GM12878 (cell line): ENCODE measurements at regions not wholly inside any gene's neighbourhood (a gene's known extent, or its start where the extent isn't known, plus 50 kb on each side); places are given as distances from the start of the nearest gene placed in this dataset.

Source experiments
- ATAC-seq: fragments of 200-7000 bp; cut with Tn5 transposase; 3 replicates; pipeline ENCODE4 v1.9.1; 2020; ENCODE audit warnings: mild to moderate bottlenecking, moderate library complexity
- BruUV-seq: library from RNA; stranded (reverse); fragments of 400-500 nt; replicated peaks from 2 replicates; lab custom pipeline; 2021; lab: Mats Ljungman, UMichigan
- CTCF ChIA-PET: fragments of 300-600 bp; sonication (Branson Sonifier 250); formaldehyde crosslinking; extraction: SDS; loops from one replicate; lab custom pipeline; 2021; ENCODE audit warnings: inconsistent platforms; lab: Yijun Ruan, JAX
- POLR2A ChIA-PET: fragments of 350-600 bp; formaldehyde crosslinking; extraction: SDS; loops from one replicate; lab custom pipeline; 2021; ENCODE audit warnings: inconsistent platforms; lab: Charles Lee
- RAD21 ChIA-PET: fragments of 300-600 bp; sonication (Branson Sonifier 250); formaldehyde crosslinking; loops from one replicate; lab custom pipeline; 2023; ENCODE audit warnings: antibody characterized with exemption; ENCODE audit not compliant: unreplicated experiment; lab: Charles Lee
- SMC1A ChIA-PET: fragments of 300-600 bp; sonication (Branson Sonifier 250); formaldehyde crosslinking; loops from one replicate; lab custom pipeline; 2023; ENCODE audit not compliant: unreplicated experiment, uncharacterized antibody; lab: Charles Lee
- DNase-seq: peaks from one replicate; pipeline ENCODE4 v3.0.0-alpha.2; 2011; ENCODE audit warnings: low read depth, low spot score
- FAIRE-seq: peaks from 3 replicates; lab custom pipeline; 2011; peaks lifted over from hg19 to GRCh38; lab: Jason Lieb, UNC
- H2AFZ ChIP-seq: 2 replicates; pipeline ENCODE4 v1.6.0; 2011; ENCODE audit warnings: low read depth, low read length, control low read depth; ENCODE audit not compliant: control insufficient read depth
- H3K27ac ChIP-seq: 2 replicates; pipeline ENCODE4 v1.5.1; 2011; ENCODE audit warnings: control low read depth; ENCODE audit not compliant: control insufficient read depth, insufficient read depth
- H3K27me3 ChIP-seq, 2 experiments: replicated peaks in 1 of 2; 2 replicates each; pipeline versions ENCODE4 v1.6.0 to v1.6.1; 2011; ENCODE audit warnings: low read length in 1 of 2; ENCODE audit not compliant: control insufficient read depth in 2 of 2, insufficient read depth in 2 of 2
- H3K36me3 ChIP-seq, 2 experiments: 2 replicates each; pipeline ENCODE4 v1.5.1; 2011; ENCODE audit warnings: low read length in 1 of 2; ENCODE audit not compliant: control insufficient read depth in 2 of 2, insufficient read depth in 2 of 2
- H3K4me1 ChIP-seq: 2 replicates; pipeline ENCODE4 v1.6.1; 2011; ENCODE audit warnings: mild to moderate bottlenecking, low read length, moderate library complexity, mixed read lengths; ENCODE audit not compliant: control insufficient read depth, insufficient read depth
- H3K4me2 ChIP-seq: 2 replicates; pipeline ENCODE4 v1.6.0; 2011; ENCODE audit warnings: control low read depth; ENCODE audit not compliant: control insufficient read depth, insufficient read depth
- H3K4me3 ChIP-seq: fragments of 200-600 bp; sonication (generic); 2 replicates; pipeline ENCODE4 v1.5.1; 2016
- H3K79me2 ChIP-seq: 2 replicates; pipeline ENCODE4 v1.6.0; 2011; ENCODE audit warnings: low read length; ENCODE audit not compliant: control insufficient read depth, insufficient read depth
- H3K9ac ChIP-seq: 2 replicates; pipeline ENCODE4 v1.8.0; 2011; ENCODE audit warnings: low read length, control low read depth, mixed read lengths; ENCODE audit not compliant: control insufficient read depth, insufficient read depth
- H3K9me3 ChIP-seq: replicated peaks from 3 replicates; pipeline ENCODE4 v1.5.1; 2011; ENCODE audit warnings: mild to moderate bottlenecking, low read length; ENCODE audit not compliant: control insufficient read depth, insufficient read depth
- H4K20me1 ChIP-seq: 2 replicates; pipeline ENCODE4 v1.6.0; 2011; ENCODE audit not compliant: control insufficient read depth, insufficient read depth
- CBFB ChIP-seq: IDR thresholded peaks from 2 replicates; pipeline ENCODE4 v1.6.1; 2016; ENCODE audit warnings: antibody characterized with exemption, low read depth
- JUNB ChIP-seq: IDR thresholded peaks from 2 replicates; pipeline ENCODE4 v1.6.1; 2016; ENCODE audit warnings: antibody characterized with exemption, mild to moderate bottlenecking
- MTA2 ChIP-seq: fragments of 450-650 bp; IDR thresholded peaks from 2 replicates; pipeline ENCODE4 v1.6.1; 2016; ENCODE audit warnings: low read depth, mild to moderate bottlenecking, moderate library complexity
- NR2C2 ChIP-seq: IDR thresholded peaks from 2 replicates; pipeline ENCODE4 v1.6.1; 2011; ENCODE audit warnings: borderline replicate concordance, low read depth; ENCODE audit not compliant: control insufficient read depth, insufficient read length
- PAX5 ChIP-seq: IDR thresholded peaks from 2 replicates; pipeline ENCODE4 v1.6.1; 2011; ENCODE audit warnings: low read depth, low read length, borderline replicate concordance
- RELA ChIP-seq: fragments of 450-650 bp; IDR thresholded peaks from 2 replicates; pipeline ENCODE4 v1.8.0; 2014; ENCODE audit warnings: borderline replicate concordance; ENCODE audit not compliant: partially characterized antibody
- RFX5 ChIP-seq: IDR thresholded peaks from 2 replicates; pipeline ENCODE4 v1.6.1; 2011; ENCODE audit warnings: low read depth, low read length, improper control_type of control experiment
- WGBS: methylation state at CpG from one replicate; pipeline ENCODE4 v1.1.6; 2016; ENCODE audit warnings: low lambda C conversion rate; ENCODE audit not compliant: insufficient replicate concordance, insufficient coverage; ENCODE audit errors: missing lambda C conversion rate; 5-methylcytosine and 5-hydroxymethylcytosine counted together
- in situ Hi-C: fragments of 300-500 bp; cut with MboI; formaldehyde crosslinking; loops from 9 replicates; pipeline ENCODE4 v1.14.3; 2018; ENCODE audit warnings: mixed read lengths
- intact Hi-C: fragments of 100-400 bp; cut with micrococcal nuclease; formaldehyde crosslinking; loops from one replicate; pipeline ENCODE4 v1.14.2; 2022; ENCODE audit not compliant: unreplicated experiment
- TF ChIP-seq, protein P1 (sequence below): fragments of 450-650 bp; IDR thresholded peaks from 2 replicates; pipeline ENCODE4 v1.6.1; 2018; ENCODE audit warnings: mild to moderate bottlenecking, low read depth, moderate library complexity; ENCODE audit not compliant: partially characterized antibody
- TF ChIP-seq, protein P2 (sequence below): fragments of 450-650 bp; formaldehyde crosslinking; IDR thresholded peaks from 2 replicates; pipeline ENCODE4 v1.4.0; 2020; ENCODE audit warnings: mild to moderate bottlenecking, moderate library complexity
- TF ChIP-seq, protein P3 (sequence below): fragments of 450-650 bp; IDR thresholded peaks from 2 replicates; pipeline ENCODE4 v1.6.1; 2014; ENCODE audit warnings: mild to moderate bottlenecking
- TF ChIP-seq, protein P4 (sequence below): fragments of 450-650 bp; IDR thresholded peaks from 2 replicates; pipeline ENCODE4 v1.6.1; 2017; ENCODE audit warnings: low read depth, mild to moderate bottlenecking, moderate library complexity

DNA sequence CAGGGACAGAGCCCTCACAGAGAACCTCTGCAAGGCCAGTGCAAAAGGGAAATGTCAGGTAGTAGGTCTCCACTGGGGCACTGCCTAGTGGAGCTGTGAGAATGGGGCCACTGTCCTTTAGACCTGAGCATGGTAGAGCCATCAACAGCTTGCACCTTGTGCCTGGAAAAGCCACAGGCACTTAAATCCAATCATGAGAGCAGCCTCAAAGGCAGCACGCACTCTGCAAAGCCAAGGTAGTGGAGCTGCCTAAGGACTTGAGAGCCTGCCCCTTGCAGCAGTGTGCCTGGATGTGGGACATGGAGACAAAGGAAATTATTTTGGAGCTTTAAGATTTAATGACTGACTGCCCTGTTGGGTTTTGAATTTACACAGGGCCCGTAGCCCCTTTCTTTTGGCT is 918.5 kb upstream of the POT1 start (continued):
- TF ChIP-seq, protein P1, sequence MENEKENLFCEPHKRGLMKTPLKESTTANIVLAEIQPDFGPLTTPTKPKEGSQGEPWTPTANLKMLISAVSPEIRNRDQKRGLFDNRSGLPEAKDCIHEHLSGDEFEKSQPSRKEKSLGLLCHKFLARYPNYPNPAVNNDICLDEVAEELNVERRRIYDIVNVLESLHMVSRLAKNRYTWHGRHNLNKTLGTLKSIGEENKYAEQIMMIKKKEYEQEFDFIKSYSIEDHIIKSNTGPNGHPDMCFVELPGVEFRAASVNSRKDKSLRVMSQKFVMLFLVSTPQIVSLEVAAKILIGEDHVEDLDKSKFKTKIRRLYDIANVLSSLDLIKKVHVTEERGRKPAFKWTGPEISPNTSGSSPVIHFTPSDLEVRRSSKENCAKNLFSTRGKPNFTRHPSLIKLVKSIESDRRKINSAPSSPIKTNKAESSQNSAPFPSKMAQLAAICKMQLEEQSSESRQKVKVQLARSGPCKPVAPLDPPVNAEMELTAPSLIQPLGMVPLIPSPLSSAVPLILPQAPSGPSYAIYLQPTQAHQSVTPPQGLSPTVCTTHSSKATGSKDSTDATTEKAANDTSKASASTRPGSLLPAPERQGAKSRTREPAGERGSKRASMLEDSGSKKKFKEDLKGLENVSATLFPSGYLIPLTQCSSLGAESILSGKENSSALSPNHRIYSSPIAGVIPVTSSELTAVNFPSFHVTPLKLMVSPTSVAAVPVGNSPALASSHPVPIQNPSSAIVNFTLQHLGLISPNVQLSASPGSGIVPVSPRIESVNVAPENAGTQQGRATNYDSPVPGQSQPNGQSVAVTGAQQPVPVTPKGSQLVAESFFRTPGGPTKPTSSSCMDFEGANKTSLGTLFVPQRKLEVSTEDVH, result no peak
- TF ChIP-seq, protein P2, sequence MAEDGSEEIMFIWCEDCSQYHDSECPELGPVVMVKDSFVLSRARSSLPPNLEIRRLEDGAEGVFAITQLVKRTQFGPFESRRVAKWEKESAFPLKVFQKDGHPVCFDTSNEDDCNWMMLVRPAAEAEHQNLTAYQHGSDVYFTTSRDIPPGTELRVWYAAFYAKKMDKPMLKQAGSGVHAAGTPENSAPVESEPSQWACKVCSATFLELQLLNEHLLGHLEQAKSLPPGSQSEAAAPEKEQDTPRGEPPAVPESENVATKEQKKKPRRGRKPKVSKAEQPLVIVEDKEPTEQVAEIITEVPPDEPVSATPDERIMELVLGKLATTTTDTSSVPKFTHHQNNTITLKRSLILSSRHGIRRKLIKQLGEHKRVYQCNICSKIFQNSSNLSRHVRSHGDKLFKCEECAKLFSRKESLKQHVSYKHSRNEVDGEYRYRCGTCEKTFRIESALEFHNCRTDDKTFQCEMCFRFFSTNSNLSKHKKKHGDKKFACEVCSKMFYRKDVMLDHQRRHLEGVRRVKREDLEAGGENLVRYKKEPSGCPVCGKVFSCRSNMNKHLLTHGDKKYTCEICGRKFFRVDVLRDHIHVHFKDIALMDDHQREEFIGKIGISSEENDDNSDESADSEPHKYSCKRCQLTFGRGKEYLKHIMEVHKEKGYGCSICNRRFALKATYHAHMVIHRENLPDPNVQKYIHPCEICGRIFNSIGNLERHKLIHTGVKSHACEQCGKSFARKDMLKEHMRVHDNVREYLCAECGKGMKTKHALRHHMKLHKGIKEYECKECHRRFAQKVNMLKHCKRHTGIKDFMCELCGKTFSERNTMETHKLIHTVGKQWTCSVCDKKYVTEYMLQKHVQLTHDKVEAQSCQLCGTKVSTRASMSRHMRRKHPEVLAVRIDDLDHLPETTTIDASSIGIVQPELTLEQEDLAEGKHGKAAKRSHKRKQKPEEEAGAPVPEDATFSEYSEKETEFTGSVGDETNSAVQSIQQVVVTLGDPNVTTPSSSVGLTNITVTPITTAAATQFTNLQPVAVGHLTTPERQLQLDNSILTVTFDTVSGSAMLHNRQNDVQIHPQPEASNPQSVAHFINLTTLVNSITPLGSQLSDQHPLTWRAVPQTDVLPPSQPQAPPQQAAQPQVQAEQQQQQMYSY (CRISPR knock-in tag), result no peak
- no peak for TF ChIP-seq RELA
- TF ChIP-seq MTA2, result no peak
- no peak for TF ChIP-seq PAX5

DNA sequence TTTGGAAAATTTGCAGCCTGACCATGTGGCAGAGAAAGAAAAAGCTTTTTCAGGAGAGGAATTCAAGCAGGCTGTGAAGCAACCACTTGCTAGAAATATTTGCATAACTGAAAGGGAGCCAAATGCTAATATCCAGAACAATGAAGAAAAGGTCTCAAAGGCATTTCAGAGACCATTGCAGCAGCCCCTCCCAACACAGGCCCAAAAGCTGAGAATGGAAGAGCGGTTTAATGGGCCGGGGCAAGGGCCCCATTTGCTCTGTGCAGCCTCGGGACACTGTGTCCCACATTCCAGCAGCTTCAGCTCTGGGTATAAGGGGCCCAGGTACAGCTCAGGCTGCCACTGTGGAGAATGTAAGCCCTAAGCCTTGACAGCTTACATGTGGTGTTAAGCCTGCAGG is 918.1 kb upstream of the POT1 start:
- H3K9me3 ChIP-seq, result no peaks in the 10 kb centered on the region
- ChIA-PET POLR2A (no interaction called here), CTCF (no interaction called here), RAD21 (no interaction called here), SMC1A (no interaction called here)
- H2AFZ ChIP-seq, result no peak overlapping the region
- intact Hi-C loops, result no loop called here
- no peaks in the 10 kb centered on the region for H3K4me1 ChIP-seq
- no peaks in the 10 kb centered on the region for H3K79me2 ChIP-seq
- ATAC-seq (no peak), DNase-seq (no peak), FAIRE-seq (no peak)
- H4K20me1 ChIP-seq, result no peaks in the 10 kb centered on the region
- BruUV-seq, result no TSS peak
- H3K4me2 ChIP-seq, result no peak overlapping the region
- WGBS, result 16% methylated on average over 3 of the region's 3 CpGs
- H3K4me3 ChIP-seq, result no peak overlapping the region
- no peak overlapping the region for H3K27ac ChIP-seq
- no peaks in the 10 kb centered on the region for H3K27me3 ChIP-seq
- no peaks in the 10 kb centered on the region for H3K36me3 ChIP-seq
- in situ Hi-C loops, result no loop called here
- no peak overlapping the region for H3K9ac ChIP-seq
- TF ChIP-seq JUNB (no peak), RFX5 (no peak), CBFB (no peak), NR2C2 (no peak)
- TF ChIP-seq, protein P3, sequence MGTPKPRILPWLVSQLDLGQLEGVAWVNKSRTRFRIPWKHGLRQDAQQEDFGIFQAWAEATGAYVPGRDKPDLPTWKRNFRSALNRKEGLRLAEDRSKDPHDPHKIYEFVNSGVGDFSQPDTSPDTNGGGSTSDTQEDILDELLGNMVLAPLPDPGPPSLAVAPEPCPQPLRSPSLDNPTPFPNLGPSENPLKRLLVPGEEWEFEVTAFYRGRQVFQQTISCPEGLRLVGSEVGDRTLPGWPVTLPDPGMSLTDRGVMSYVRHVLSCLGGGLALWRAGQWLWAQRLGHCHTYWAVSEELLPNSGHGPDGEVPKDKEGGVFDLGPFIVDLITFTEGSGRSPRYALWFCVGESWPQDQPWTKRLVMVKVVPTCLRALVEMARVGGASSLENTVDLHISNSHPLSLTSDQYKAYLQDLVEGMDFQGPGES, result no peak
- TF ChIP-seq, protein P4, sequence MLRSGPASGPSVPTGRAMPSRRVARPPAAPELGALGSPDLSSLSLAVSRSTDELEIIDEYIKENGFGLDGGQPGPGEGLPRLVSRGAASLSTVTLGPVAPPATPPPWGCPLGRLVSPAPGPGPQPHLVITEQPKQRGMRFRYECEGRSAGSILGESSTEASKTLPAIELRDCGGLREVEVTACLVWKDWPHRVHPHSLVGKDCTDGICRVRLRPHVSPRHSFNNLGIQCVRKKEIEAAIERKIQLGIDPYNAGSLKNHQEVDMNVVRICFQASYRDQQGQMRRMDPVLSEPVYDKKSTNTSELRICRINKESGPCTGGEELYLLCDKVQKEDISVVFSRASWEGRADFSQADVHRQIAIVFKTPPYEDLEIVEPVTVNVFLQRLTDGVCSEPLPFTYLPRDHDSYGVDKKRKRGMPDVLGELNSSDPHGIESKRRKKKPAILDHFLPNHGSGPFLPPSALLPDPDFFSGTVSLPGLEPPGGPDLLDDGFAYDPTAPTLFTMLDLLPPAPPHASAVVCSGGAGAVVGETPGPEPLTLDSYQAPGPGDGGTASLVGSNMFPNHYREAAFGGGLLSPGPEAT, result no peak
